ENCODE measurements at regions not wholly inside any gene's neighbourhood (a gene's known extent, or its start where the extent isn't known, plus 50 kb on each side); places are given as distances from the start of the nearest gene placed in this dataset.

DNA sequence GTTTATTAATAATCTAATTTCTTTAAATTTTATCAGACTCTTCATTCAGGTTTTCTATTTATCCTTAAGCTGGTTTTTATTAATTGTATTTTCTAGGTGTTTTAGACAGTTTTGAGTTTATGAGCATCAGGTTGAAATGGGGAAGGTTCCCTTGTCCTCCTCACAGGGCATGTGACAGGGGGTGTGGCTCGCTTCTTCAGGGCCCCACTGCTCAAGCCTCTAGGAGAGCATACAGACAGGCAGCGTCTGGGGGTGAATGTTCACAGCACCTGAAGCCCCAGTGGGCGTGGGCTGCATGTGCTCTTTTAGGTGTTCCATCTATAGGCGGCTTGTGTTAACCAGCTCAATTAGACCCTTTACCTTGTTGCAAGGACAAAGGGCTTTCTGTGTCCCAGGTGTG is 78.2 kb upstream of the RUFY1 start:
- no peak for DNase-seq (ENCODE audit: low read depth)
- TF ChIP-seq, protein P1, sequence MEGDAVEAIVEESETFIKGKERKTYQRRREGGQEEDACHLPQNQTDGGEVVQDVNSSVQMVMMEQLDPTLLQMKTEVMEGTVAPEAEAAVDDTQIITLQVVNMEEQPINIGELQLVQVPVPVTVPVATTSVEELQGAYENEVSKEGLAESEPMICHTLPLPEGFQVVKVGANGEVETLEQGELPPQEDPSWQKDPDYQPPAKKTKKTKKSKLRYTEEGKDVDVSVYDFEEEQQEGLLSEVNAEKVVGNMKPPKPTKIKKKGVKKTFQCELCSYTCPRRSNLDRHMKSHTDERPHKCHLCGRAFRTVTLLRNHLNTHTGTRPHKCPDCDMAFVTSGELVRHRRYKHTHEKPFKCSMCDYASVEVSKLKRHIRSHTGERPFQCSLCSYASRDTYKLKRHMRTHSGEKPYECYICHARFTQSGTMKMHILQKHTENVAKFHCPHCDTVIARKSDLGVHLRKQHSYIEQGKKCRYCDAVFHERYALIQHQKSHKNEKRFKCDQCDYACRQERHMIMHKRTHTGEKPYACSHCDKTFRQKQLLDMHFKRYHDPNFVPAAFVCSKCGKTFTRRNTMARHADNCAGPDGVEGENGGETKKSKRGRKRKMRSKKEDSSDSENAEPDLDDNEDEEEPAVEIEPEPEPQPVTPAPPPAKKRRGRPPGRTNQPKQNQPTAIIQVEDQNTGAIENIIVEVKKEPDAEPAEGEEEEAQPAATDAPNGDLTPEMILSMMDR (conservative IDR thresholded peaks at IDR 0.05; ENCODE audit: low read length), result no peak
- H3K4me3 ChIP-seq (ENCODE audit: low read length), result no peak overlapping the region

DNA sequence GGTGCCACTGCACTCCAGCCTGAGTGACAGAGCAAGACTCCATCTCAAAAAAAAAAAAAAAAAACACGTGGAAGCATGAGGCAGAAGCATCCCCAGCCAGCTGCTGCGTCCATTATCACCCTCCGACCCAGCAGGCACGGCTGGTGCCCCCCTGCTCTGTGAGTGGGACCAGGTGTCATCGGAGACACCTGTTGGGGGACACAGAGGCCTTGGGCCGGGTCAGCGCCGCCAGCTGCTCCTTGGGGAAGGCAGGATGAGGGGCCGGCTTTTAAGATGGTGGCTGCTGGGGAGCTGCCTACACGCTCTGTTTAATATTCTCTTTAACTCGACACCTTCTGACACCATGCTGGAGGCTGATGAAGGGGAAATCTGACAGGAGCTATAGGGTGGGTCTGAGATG is 80.2 kb upstream of the RUFY1 start:
- H3K4me3 ChIP-seq (ENCODE audit: low read length), result no peak overlapping the region
- TF ChIP-seq, protein P1 (conservative IDR thresholded peaks at IDR 0.05; ENCODE audit: low read length), result no peak
- DNase-seq (ENCODE audit: low read depth), result no peak

DNA sequence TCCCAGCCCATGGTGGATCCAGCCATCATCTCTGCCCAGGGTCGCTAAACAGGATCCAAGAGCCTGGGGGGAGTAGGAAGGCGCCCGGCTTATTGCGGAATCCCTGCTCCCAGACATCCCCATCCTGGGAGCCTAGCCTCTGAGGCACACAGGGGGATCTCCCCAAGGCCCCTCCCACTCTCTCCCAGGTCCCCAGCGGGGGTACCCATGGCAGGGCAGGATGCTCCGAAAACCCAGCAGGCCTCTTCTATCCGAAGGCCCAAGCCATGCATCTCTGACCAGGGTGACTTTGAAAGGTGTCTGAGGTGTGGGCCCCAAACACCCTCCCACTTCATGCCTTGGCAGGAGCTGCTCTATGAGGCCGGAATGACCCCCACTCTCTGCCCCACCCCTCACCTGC is 81.7 kb upstream of the RUFY1 start:
- DNase-seq (ENCODE audit: low read depth), result no peak
- TF ChIP-seq, protein P1 (conservative IDR thresholded peaks at IDR 0.05; ENCODE audit: low read length), result no peak
- H3K4me3 ChIP-seq (ENCODE audit: low read length), result no peak overlapping the region

DNA sequence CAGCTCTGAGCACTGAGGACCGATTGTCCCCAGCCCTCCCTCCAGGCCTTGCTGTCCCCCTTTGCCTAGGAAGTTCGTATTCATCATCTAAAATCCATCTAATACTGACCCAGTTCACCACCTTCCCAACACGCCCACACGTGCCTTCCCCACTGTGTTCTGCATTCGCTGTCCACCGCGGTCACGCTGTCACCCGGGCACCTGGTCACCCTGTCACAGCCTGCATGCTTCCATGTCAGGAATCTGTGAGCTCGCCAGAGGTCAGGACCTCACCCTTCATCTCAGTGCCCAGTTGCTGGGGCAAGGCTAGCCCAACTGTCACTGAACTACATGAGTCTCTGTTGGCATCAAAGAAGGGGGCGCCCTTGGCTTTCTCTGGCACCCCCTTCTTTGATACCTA is 82.9 kb upstream of the RUFY1 start:
- no peak overlapping the region for H3K4me3 ChIP-seq (ENCODE audit: low read length)
- TF ChIP-seq, protein P1 (conservative IDR thresholded peaks at IDR 0.05; ENCODE audit: low read length), result no peak
- DNase-seq (ENCODE audit: low read depth), result no peak

DNA sequence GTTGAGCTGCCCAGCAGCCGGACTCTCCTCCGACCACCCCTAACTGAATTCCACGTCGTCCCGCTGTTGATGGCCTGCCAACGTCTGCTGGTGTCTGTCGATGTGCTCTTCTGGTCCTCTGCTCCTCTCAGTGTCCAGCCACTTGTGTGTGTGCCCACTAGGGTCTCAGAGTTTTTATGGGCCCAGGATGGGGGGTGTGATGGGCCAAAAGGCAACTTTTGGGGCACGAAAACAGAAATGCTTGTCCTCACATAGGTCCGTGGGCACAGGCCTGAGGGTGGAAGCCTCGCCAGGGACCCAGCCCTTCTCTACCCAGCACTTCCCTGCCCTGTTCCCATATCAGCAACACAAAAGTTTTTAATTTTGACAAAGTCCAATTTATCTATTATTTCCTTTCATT is 85.7 kb upstream of the RUFY1 start:
- TF ChIP-seq, protein P1 (conservative IDR thresholded peaks at IDR 0.05; ENCODE audit: low read length), result no peak
- no peak for DNase-seq (ENCODE audit: low read depth)
- no peak overlapping the region for H3K4me3 ChIP-seq (ENCODE audit: low read length)

DNA sequence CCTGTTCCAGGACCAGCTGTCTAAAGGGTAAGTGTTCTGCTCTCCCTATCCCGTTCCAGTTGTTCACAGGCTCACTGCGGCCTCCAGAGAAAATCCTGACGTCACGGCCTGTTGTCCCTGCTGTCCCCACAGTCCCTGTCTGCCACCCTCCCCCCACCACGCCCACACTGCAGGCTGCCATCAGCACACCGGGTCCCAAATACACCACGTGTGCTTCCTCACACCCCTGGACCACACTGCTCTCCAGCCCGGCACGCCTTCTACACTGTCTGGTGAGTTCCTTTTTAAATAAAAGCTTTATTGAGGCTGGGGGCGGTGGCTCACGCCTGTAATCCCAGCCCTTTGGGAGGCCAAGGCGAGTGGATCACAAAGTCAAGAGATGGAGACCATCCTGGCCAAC is 88.3 kb upstream of the RUFY1 start:
- DNase-seq (ENCODE audit: low read depth), result no peak
- TF ChIP-seq, protein P1 (conservative IDR thresholded peaks at IDR 0.05; ENCODE audit: low read length), result no peak
- H3K4me3 ChIP-seq (ENCODE audit: low read length), result no peak overlapping the region

DNA sequence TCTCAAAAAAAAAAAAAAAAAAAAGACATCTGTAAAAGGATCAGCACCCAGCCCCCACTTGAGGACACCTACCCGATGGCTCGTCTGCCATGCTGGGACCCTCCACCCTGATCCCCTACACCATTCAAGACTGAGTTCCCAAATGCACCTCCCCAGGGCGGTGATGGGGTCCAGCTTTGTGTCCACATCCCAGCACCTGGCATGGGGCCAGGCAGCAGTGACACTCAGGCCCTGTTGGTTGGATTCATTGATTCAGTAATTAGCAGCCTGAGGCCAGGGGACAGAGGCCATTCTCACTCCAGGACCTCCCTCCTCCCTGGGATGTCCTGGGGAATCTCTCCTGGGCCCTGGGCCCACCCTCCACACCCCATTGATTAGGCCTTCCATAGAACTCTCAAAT is 88.8 kb upstream of the RUFY1 start:
- no peak overlapping the region for H3K4me3 ChIP-seq (ENCODE audit: low read length)
- no peak for DNase-seq (ENCODE audit: low read depth)
- TF ChIP-seq, protein P1 (conservative IDR thresholded peaks at IDR 0.05; ENCODE audit: low read length), result no peak
